Activated CD8-positive, alpha-beta memory T cell treated with anti-CD3 and anti-CD28 coated beads for 4 hours (primary cell): ENCODE measurements at regions not wholly inside any gene's neighbourhood (a gene's known extent, or its start where the extent isn't known, plus 50 kb on each side); places are given as distances from the start of the nearest gene placed in this dataset.
"Not testable (repeated sequence)": the region's sequence is repeated elsewhere in the genome, so short reads cannot be mapped to it uniquely, and the experiment has no call there.

Experiments used
- DNase-seq, 2 donors: peaks; one replicate each; pipeline ENCODE4 v3.0.0-alpha.2; 2020; ENCODE audit warnings: low read depth in 2 of 2

DNA sequence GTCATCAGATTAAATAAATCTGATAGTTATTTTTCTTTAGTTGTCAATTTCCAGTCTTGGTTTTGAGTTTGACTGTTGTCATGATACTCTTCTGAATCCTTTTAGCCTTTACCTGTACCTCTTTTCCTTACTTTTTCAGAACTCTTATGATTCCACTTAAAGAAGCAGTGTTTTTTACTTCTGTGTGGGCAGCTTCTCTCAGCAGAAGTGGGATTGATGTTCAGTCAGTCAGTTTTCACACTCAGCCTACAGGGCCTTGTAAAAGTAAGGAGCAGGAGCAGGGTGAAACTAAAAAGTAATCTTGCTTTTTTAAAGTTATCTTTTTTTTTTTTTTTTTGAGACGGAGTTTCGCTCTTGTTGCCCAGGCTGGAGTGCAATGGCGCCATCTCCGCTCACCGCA lies 75.1 kb downstream of the HAUS1 start:
- no peak for DNase-seq

GRCh38 chr18:46182633-46183358 lies 78.6 kb downstream of the HAUS1 start:
- DNase-seq: no peak

- DNase-seq: not testable (repeated sequence)
These were observed 80.1 kb downstream of the HAUS1 start for GRCh38 chr18:46184296-46184695.

DNA sequence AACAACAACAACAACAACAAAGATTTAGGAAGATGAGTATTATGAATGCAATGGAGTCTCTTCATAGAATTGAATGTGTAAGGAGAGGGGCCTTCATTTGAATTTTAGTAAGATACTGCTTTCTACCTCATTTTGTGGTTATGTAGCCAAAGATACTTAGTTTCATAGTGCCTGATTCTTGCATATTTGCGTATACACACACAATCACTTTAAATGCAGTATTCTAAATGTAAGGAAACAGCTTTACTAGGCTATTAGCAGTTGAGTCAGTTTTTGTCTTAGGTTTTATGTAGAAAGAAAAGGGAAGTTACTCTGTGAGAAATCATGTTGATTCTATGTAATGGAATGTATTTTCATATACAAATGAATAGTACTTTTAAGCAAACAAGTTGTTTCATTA lies 80.5 kb downstream of the HAUS1 start:
- no peak for DNase-seq

DNA sequence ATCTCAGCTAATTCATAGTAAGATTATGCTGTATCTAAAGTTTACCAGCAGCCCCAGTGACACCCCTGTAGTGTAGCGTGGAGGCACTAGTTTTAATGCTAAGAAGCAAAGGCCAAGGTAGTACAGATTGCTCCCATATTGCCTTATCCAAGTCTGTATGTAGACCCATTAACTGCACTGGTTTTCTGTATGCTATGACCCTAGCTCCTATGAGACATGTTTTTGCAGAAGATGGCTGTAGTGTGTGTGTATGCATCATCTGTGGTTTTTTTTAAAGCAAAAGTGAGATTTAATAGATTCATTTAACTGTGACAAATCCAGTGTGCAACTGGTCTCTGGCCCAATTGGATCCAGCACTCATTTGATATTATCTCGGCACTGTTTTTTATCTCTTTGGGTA lies 86.5 kb downstream of the HAUS1 start:
- DNase-seq: no peak

GRCh38 chr18:46196627-46197243 lies 92.5 kb downstream of the HAUS1 start:
- no peak for DNase-seq

DNA sequence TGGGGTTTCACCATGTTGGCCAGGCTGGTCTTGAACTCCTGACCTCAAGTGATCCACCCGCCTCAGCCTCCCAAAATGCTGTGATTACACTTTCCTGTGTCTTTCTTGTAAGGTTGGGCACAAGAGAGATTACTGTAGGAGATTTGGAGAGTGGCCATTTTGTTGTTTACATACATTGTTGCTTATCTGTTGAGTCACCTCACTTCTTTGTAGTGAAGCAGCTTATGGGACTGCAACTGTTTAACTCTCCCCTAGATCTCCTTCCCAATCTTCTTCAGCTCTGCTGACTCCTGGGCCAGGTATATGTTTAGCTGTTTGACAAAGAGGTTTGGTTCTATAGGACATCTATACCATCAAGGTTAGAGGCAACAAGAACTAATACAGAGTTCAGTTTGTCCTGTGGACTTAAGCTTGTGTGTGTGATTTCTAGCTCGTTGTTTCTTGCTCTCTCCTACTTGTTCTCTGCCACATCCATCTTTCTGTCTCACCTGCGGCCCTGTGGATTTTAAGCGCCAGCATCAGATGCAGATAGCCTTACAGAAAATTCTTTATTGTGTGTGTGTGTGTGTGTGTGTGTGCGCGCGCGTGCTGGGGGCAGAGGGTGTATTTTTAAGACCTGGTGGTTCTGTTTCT lies 95.4 kb downstream of the HAUS1 start:
- no peak for DNase-seq

GRCh38 chr18:46200178-46201055 lies 96.2 kb downstream of the HAUS1 start:
- not testable (repeated sequence) for DNase-seq

DNA sequence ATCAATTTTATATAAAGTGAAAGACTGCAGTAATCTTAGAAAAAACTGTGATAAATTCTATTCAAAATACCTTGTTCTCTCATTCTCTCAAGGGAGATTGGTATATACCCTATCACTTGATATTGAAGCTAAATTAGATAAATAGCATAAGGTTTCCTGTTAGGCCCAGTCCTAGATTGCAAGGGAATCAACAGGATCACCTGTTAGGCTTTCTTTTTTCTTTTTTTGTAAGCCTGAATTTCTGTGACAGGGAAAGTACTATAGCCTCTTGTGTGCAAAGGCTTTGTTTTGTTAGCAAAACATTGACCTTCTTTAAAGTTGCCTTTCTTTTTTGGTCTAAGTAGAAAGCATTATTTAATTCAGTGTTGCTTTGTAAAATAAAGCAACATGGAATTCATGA lies 100.0 kb downstream of the HAUS1 start:
- DNase-seq: no peak

- no peak for DNase-seq
These were observed 103.8 kb downstream of the HAUS1 start for GRCh38 chr18:46207985-46208384.

GRCh38 chr18:46209161-46209560 lies 105.0 kb downstream of the HAUS1 start:
- DNase-seq: no peak

- no peak for DNase-seq
These were observed 107.6 kb downstream of the HAUS1 start for GRCh38 chr18:46211816-46212215.

DNA sequence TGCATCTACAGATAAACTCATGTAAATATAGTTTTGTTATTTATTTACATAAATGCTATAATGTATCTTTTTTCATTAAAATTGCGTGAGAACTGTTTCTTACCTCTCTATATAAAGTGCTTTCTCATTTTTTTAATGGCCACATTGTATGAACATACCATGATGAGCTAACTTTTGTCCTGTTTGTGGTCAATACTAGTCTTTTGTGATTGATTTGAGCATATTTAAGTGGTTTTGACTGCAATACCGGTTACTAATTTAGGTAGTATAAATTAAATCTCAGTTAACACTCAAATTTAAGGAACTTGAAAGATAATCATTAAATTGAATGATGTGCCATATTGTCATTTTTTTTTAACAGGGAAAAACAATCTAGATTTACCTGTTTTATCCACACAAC lies 108.2 kb downstream of the HAUS1 start:
- DNase-seq: no peak

- no peak for DNase-seq
These were observed 109.1 kb downstream of the HAUS1 start for GRCh38 chr18:46213295-46213694.

GRCh38 chr18:46214435-46214834 lies 110.2 kb downstream of the HAUS1 start:
- no peak for DNase-seq

DNA sequence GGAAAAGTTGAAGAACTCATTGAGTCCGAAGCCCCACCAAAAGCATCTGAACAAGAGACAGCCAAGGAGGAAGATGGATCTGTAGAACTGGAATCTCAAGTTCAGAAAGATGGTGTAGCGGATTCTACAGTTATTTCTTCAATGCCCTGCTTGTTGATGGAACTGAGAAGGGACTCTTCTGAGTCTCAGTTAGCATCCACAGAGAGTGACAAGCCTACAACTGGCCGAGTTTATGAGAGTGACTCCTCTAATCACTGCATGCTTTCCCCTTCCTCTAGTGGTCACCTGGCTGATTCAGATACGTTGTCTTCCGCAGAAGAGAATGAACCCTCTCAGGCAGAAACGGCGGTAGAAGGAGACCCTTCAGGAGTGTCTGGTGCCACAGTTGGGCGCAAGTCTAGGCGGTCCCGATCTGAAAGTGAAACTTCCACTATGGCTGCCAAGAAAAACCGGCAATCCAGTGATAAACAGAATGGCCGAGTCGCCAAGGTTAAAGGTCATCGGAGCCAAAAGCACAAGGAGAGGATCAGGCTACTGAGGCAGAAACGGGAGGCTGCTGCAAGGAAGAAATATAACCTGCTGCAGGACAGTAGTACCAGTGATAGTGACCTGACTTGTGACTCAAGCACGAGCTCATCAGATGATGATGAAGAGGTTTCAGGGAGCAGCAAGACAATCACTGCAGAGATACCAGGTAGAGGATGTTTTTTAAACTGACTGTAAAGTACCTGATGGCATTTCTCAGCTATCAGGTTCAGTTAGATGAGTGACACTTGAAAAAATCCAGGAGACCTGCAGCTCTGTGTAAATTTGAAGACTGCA lies 111.9 kb downstream of the HAUS1 start:
- DNase-seq: no peak

DNA sequence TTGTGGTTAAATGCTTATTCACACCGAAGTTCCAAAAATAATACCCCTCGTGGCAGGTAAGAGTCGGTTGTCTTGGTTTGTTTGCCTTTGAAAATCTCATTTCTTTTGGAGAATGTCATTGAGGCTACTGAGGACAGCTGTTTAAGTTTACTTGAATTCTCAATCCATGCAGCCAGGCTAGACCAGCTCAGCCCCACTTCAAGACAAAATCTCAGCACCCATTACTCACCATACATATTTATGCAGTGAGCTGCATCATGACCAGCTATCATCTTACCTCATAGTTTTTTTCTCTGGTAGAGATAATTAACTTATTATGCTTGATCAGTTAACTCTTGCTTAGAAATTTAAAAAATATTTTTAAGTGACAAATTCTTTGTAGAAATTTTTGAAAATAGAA lies 115.9 kb downstream of the HAUS1 start:
- no peak for DNase-seq

DNA sequence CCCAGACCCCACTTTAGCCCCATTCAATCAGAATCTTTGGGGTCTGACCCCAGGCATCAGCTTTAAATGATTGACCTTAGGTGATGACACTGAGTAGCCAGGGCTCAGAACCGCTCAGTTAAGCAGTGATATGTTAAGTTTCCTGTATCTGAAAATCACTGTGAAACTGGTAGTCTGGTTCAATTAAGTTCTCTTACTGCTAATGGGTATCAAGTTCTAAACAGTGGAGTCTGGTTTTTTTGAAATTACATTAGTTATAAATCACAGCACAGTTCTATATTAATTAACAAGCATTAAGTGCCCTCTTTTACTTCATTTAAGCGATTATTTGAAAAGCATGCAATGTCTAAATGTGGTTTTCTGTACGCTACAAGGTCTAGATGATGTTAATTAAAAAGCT lies 117.9 kb downstream of the HAUS1 start:
- DNase-seq: no peak

GRCh38 chr18:46222710-46223360 lies 118.7 kb downstream of the HAUS1 start:
- no peak for DNase-seq

- no peak for DNase-seq
These were observed 120.1 kb downstream of the HAUS1 start for GRCh38 chr18:46224181-46224775.
